SK-N-SH (cell line): ENCODE measurements at regions not wholly inside any gene's neighbourhood (a gene's known extent, or its start where the extent isn't known, plus 50 kb on each side); places are given as distances from the start of the nearest gene placed in this dataset.

Experiments used
- CTCF ChIP-seq: fragments of 200-600 bp; sonication (generic); IDR thresholded peaks from 2 replicates; pipeline ENCODE4 v1.6.1; 2017; ENCODE audit warnings: antibody characterized with exemption, mild to moderate bottlenecking, moderate library complexity
- EP300 ChIP-seq, 2 experiments: IDR thresholded peaks; 2 replicates each; pipeline versions ENCODE4 v1.4.0 to v1.6.1; 2012; ENCODE audit warnings: borderline replicate concordance in 1 of 2, low read depth in 1 of 2, low read length in 1 of 2
- MXI1 ChIP-seq: IDR thresholded peaks from 2 replicates; pipeline ENCODE4 v1.6.1; 2012; ENCODE audit warnings: mild to moderate bottlenecking, low read depth, low read length, improper control_type of control experiment
- NRF1 ChIP-seq: IDR thresholded peaks from 2 replicates; pipeline ENCODE4 v1.6.1; 2012; ENCODE audit warnings: low read depth, mild to moderate bottlenecking, low read length
- POLR2AphosphoS5 ChIP-seq: IDR thresholded peaks from 2 replicates; pipeline ENCODE4 v1.6.1; 2012; ENCODE audit warnings: low read depth, low read length
- REST ChIP-seq: IDR thresholded peaks from 2 replicates; pipeline ENCODE4 v1.6.1; 2012; ENCODE audit warnings: mild to moderate bottlenecking, low read depth, low read length, moderate library complexity
- SIN3A ChIP-seq: IDR thresholded peaks from 2 replicates; pipeline ENCODE4 v1.6.1; 2012; ENCODE audit warnings: low read depth, mild to moderate bottlenecking, low read length, moderate library complexity, borderline replicate concordance
- USF1 ChIP-seq: IDR thresholded peaks from 2 replicates; pipeline ENCODE4 v1.4.0; 2012; ENCODE audit warnings: low read depth, borderline replicate concordance

GRCh38 chr13:73676550-73677047 is 457.6 kb downstream of the KLF12 start:
- TF ChIP-seq CTCF = no peak
- no peak for TF ChIP-seq NRF1
- no peak for TF ChIP-seq POLR2AphosphoS5
- no peak for TF ChIP-seq MXI1
- no peak for TF ChIP-seq SIN3A
- TF ChIP-seq REST = no peak
- TF ChIP-seq USF1 = no peak
- no peak for TF ChIP-seq EP300 (IDR thresholded peaks at IDR 0.05; ENCODE audit: borderline replicate concordance in 1 of 2, low read depth in 1 of 2, low read length in 1 of 2)
